ENCODE measurements at regions not wholly inside any gene's neighbourhood (a gene's known extent, or its start where the extent isn't known, plus 50 kb on each side); places are given as distances from the start of the nearest gene placed in this dataset.

- TF ChIP-seq CTCF (conservative IDR thresholded peaks at IDR 0.05 in 1 of 2, IDR thresholded peaks at IDR 0.05 in 1 of 2; ENCODE audit: extremely low read depth in 1 of 2, insufficient read depth in 1 of 2, low read depth in 1 of 2, low read length in 2 of 2) (no peak), EZH2 (IDR thresholded peaks at IDR 0.05; ENCODE audit: borderline replicate concordance, low read length) (no peak)
These were observed 107.4 kb upstream of the STOX2 start for GRCh38 chr4:183797445-183798300.

All from mammary epithelial cell (primary cell).